ENCODE measurements at regions not wholly inside any gene's neighbourhood (a gene's known extent, or its start where the extent isn't known, plus 50 kb on each side); places are given as distances from the start of the nearest gene placed in this dataset.

- Histone ChIP-seq H3K79me2 (ENCODE audit: control insufficient read depth, insufficient read depth, low read length, poor library complexity) (no peaks in the 10 kb centered on the region), H4K12ac (ENCODE audit: low read depth, low read length) (no peak overlapping the region), H3K36me3 (ENCODE audit: control insufficient read depth in 1 of 2, insufficient read depth in 2 of 2, low read length in 2 of 2) (no peaks in the 10 kb centered on the region), H3K23ac (ENCODE audit: low read length) (no peak overlapping the region), H2AK5ac (ENCODE audit: low read length) (no peak overlapping the region), H4K8ac (ENCODE audit: low read depth, low read length) (no peak overlapping the region), H3K4ac (ENCODE audit: low read depth, low read length) (no peak overlapping the region), H2BK5ac (ENCODE audit: low read depth, low read length, poor library complexity) (no peak overlapping the region), H3K9me3 (ENCODE audit: insufficient read depth, low read depth, low read length) (peaks cover 2% of the 10 kb centered on the region), H2BK120ac (ENCODE audit: insufficient read depth, low read length, poor library complexity) (no peak overlapping the region), H2BK12ac (ENCODE audit: low read length) (no peak overlapping the region), H3K27me3 (ENCODE audit: insufficient read depth, low read length) (no peaks in the 10 kb centered on the region), H3K18ac (ENCODE audit: low read length) (no peak overlapping the region), H3K79me1 (ENCODE audit: low read length) (no peaks in the 10 kb centered on the region), H3K9ac (ENCODE audit: low read length) (no peak overlapping the region), H3K27ac (ENCODE audit: low read depth, low read length) (no peak overlapping the region), H3K4me3 (ENCODE audit: low read depth, low read length) (no peak overlapping the region), H2AFZ (ENCODE audit: insufficient read depth, low read length, poor library complexity) (no peak overlapping the region), H3K14ac (ENCODE audit: low read length) (no peak overlapping the region), H3K4me2 (ENCODE audit: low read length) (no peak overlapping the region), H4K91ac (ENCODE audit: low read depth, low read length) (no peak overlapping the region), H3K4me1 (ENCODE audit: control insufficient read depth in 1 of 2, insufficient read depth in 2 of 2, low read length in 2 of 2) (no peaks in the 10 kb centered on the region)
- DNase-seq = no peak
- no CpG with 5 or more reads among the region's 3 CpGs for WGBS (ENCODE audit: extremely low coverage, insufficient coverage, insufficient read length)
Observed at GRCh38 chr5:98436667-98437066, 336.8 kb upstream of the RGMB start.

- no peak overlapping the region for H3K4ac ChIP-seq (ENCODE audit: low read depth, low read length)
- H2BK12ac ChIP-seq (ENCODE audit: low read length) = no peak overlapping the region
- no peak overlapping the region for H3K14ac ChIP-seq (ENCODE audit: low read length)
- H3K27me3 ChIP-seq (ENCODE audit: insufficient read depth, low read length) = no peaks in the 10 kb centered on the region
- no peaks in the 10 kb centered on the region for H3K79me1 ChIP-seq (ENCODE audit: low read length)
- H3K79me2 ChIP-seq (ENCODE audit: control insufficient read depth, insufficient read depth, low read length, poor library complexity) = no peaks in the 10 kb centered on the region
- WGBS (ENCODE audit: extremely low coverage, insufficient coverage, insufficient read length) = no CpG with 5 or more reads among the region's 1 CpG
- H2BK5ac ChIP-seq (ENCODE audit: low read depth, low read length, poor library complexity) = no peak overlapping the region
- DNase-seq = no peak
- H3K18ac ChIP-seq (ENCODE audit: low read length) = no peak overlapping the region
- no peak overlapping the region for H3K27ac ChIP-seq (ENCODE audit: low read depth, low read length)
- H2BK120ac ChIP-seq (ENCODE audit: insufficient read depth, low read length, poor library complexity) = no peak overlapping the region
- no peak overlapping the region for H4K8ac ChIP-seq (ENCODE audit: low read depth, low read length)
- no peak overlapping the region for H2AFZ ChIP-seq (ENCODE audit: insufficient read depth, low read length, poor library complexity)
- H3K4me1 ChIP-seq (ENCODE audit: control insufficient read depth in 1 of 2, insufficient read depth in 2 of 2, low read length in 2 of 2) = no peaks in the 10 kb centered on the region
- H3K9ac ChIP-seq (ENCODE audit: low read length) = no peak overlapping the region
- H3K36me3 ChIP-seq (ENCODE audit: control insufficient read depth in 1 of 2, insufficient read depth in 2 of 2, low read length in 2 of 2) = peaks cover 0 to 2% of the 10 kb centered on the region in 2 experiments
- H4K12ac ChIP-seq (ENCODE audit: low read depth, low read length) = no peak overlapping the region
- no peak overlapping the region for H3K23ac ChIP-seq (ENCODE audit: low read length)
- H2AK5ac ChIP-seq (ENCODE audit: low read length) = no peak overlapping the region
- H3K4me3 ChIP-seq (ENCODE audit: low read depth, low read length) = no peak overlapping the region
- H3K4me2 ChIP-seq (ENCODE audit: low read length) = no peak overlapping the region
- H3K9me3 ChIP-seq (ENCODE audit: insufficient read depth, low read depth, low read length) = peaks cover 7% of the 10 kb centered on the region
- H4K91ac ChIP-seq (ENCODE audit: low read depth, low read length) = no peak overlapping the region
Observed at GRCh38 chr5:98442448-98442847, 331.0 kb upstream of the RGMB start.

GRCh38 chr5:98443881-98444280 is 329.6 kb upstream of the RGMB start:
- H2BK12ac ChIP-seq (ENCODE audit: low read length) = no peak overlapping the region
- no peak overlapping the region for H4K8ac ChIP-seq (ENCODE audit: low read depth, low read length)
- H3K4me2 ChIP-seq (ENCODE audit: low read length) = no peak overlapping the region
- no peak overlapping the region for H2BK120ac ChIP-seq (ENCODE audit: insufficient read depth, low read length, poor library complexity)
- no peaks in the 10 kb centered on the region for H3K4me1 ChIP-seq (ENCODE audit: control insufficient read depth in 1 of 2, insufficient read depth in 2 of 2, low read length in 2 of 2)
- H3K23ac ChIP-seq (ENCODE audit: low read length) = no peak overlapping the region
- peaks cover 0 to 2% of the 10 kb centered on the region in 2 experiments for H3K36me3 ChIP-seq (ENCODE audit: control insufficient read depth in 1 of 2, insufficient read depth in 2 of 2, low read length in 2 of 2)
- no peaks in the 10 kb centered on the region for H3K79me2 ChIP-seq (ENCODE audit: control insufficient read depth, insufficient read depth, low read length, poor library complexity)
- H3K4ac ChIP-seq (ENCODE audit: low read depth, low read length) = no peak overlapping the region
- no peak overlapping the region for H2AK5ac ChIP-seq (ENCODE audit: low read length)
- no peak overlapping the region for H3K14ac ChIP-seq (ENCODE audit: low read length)
- WGBS (ENCODE audit: extremely low coverage, insufficient coverage, insufficient read length) = no CpG with 5 or more reads among the region's 1 CpG
- H4K12ac ChIP-seq (ENCODE audit: low read depth, low read length) = no peak overlapping the region
- peaks cover 7% of the 10 kb centered on the region for H3K9me3 ChIP-seq (ENCODE audit: insufficient read depth, low read depth, low read length)
- no peak overlapping the region for H3K18ac ChIP-seq (ENCODE audit: low read length)
- H3K79me1 ChIP-seq (ENCODE audit: low read length) = no peaks in the 10 kb centered on the region
- no peak overlapping the region for H3K27ac ChIP-seq (ENCODE audit: low read depth, low read length)
- no peak overlapping the region for H3K9ac ChIP-seq (ENCODE audit: low read length)
- no peak overlapping the region for H3K4me3 ChIP-seq (ENCODE audit: low read depth, low read length)
- no peak overlapping the region for H2AFZ ChIP-seq (ENCODE audit: insufficient read depth, low read length, poor library complexity)
- H2BK5ac ChIP-seq (ENCODE audit: low read depth, low read length, poor library complexity) = no peak overlapping the region
- DNase-seq = no peak
- H4K91ac ChIP-seq (ENCODE audit: low read depth, low read length) = no peak overlapping the region
- H3K27me3 ChIP-seq (ENCODE audit: insufficient read depth, low read length) = no peaks in the 10 kb centered on the region

GRCh38 chr5:98453296-98453695 is 320.2 kb upstream of the RGMB start:
- Histone ChIP-seq H3K27me3 (ENCODE audit: insufficient read depth, low read length) (no peaks in the 10 kb centered on the region), H2BK12ac (ENCODE audit: low read length) (no peak overlapping the region), H3K79me1 (ENCODE audit: low read length) (no peaks in the 10 kb centered on the region), H3K9me3 (ENCODE audit: insufficient read depth, low read depth, low read length) (no peaks in the 10 kb centered on the region), H2AK5ac (ENCODE audit: low read length) (no peak overlapping the region), H3K4me2 (ENCODE audit: low read length) (no peak overlapping the region), H3K4ac (ENCODE audit: low read depth, low read length) (no peak overlapping the region), H3K9ac (ENCODE audit: low read length) (no peak overlapping the region), H3K18ac (ENCODE audit: low read length) (no peak overlapping the region), H4K91ac (ENCODE audit: low read depth, low read length) (no peak overlapping the region), H3K23ac (ENCODE audit: low read length) (no peak overlapping the region), H3K27ac (ENCODE audit: low read depth, low read length) (no peak overlapping the region), H4K8ac (ENCODE audit: low read depth, low read length) (no peak overlapping the region), H3K4me3 (ENCODE audit: low read depth, low read length) (no peak overlapping the region), H2BK120ac (ENCODE audit: insufficient read depth, low read length, poor library complexity) (no peak overlapping the region), H2AFZ (ENCODE audit: insufficient read depth, low read length, poor library complexity) (no peak overlapping the region), H3K36me3 (ENCODE audit: control insufficient read depth in 1 of 2, insufficient read depth in 2 of 2, low read length in 2 of 2) (no peaks in the 10 kb centered on the region), H3K14ac (ENCODE audit: low read length) (no peak overlapping the region), H3K79me2 (ENCODE audit: control insufficient read depth, insufficient read depth, low read length, poor library complexity) (no peaks in the 10 kb centered on the region), H4K12ac (ENCODE audit: low read depth, low read length) (no peak overlapping the region), H3K4me1 (ENCODE audit: control insufficient read depth in 1 of 2, insufficient read depth in 2 of 2, low read length in 2 of 2) (no peaks in the 10 kb centered on the region), H2BK5ac (ENCODE audit: low read depth, low read length, poor library complexity) (no peak overlapping the region)
- no peak for DNase-seq
- WGBS (ENCODE audit: extremely low coverage, insufficient coverage, insufficient read length) = no CpG with 5 or more reads among the region's 1 CpG
